ENCODE measurements at regions not wholly inside any gene's neighbourhood (a gene's known extent, or its start where the extent isn't known, plus 50 kb on each side); places are given as distances from the start of the nearest gene placed in this dataset.
"Not testable (repeated sequence)": the region's sequence is repeated elsewhere in the genome, so short reads cannot be mapped to it uniquely, and the experiment has no call there.

- no peak overlapping the region for H3K4me3 ChIP-seq (ENCODE audit: low read depth, low read length)
Measured at GRCh38 chr5:87536365-87536764, 123.6 kb upstream of the CCNH start.

GRCh38 chr5:87535706-87536105 is 123.0 kb upstream of the CCNH start:
- H3K4me3 ChIP-seq (ENCODE audit: low read depth, low read length): no peak overlapping the region
- TF ChIP-seq CTCF (IDR thresholded peaks at IDR 0.05; ENCODE audit: low read depth, low read length): no peak

More at GRCh38 chr5:87536365-87536764, 123.6 kb upstream of the CCNH start:
- TF ChIP-seq CTCF (IDR thresholded peaks at IDR 0.05; ENCODE audit: low read depth, low read length): no peak

GRCh38 chr5:87529486-87530076 is 116.9 kb upstream of the CCNH start:
- no peak for TF ChIP-seq CTCF (IDR thresholded peaks at IDR 0.05; ENCODE audit: low read depth, low read length)
- H3K4me3 ChIP-seq (ENCODE audit: low read depth, low read length): no peak overlapping the region

- TF ChIP-seq CTCF (IDR thresholded peaks at IDR 0.05; ENCODE audit: low read depth, low read length): no peak
Measured at GRCh38 chr5:87526131-87526530, 113.4 kb upstream of the CCNH start.

GRCh38 chr5:87524217-87524616 is 111.5 kb upstream of the CCNH start:
- no peak overlapping the region for H3K4me3 ChIP-seq (ENCODE audit: low read depth, low read length)
- no peak for TF ChIP-seq CTCF (IDR thresholded peaks at IDR 0.05; ENCODE audit: low read depth, low read length)

More at GRCh38 chr5:87526131-87526530, 113.4 kb upstream of the CCNH start:
- H3K4me3 ChIP-seq (ENCODE audit: low read depth, low read length): no peak overlapping the region

- H3K4me3 ChIP-seq (ENCODE audit: low read depth, low read length): not testable (repeated sequence)
Measured at GRCh38 chr5:87511778-87512177, 99.0 kb upstream of the CCNH start.

- no peak overlapping the region for H3K4me3 ChIP-seq (ENCODE audit: low read depth, low read length)
- no peak for TF ChIP-seq CTCF (IDR thresholded peaks at IDR 0.05; ENCODE audit: low read depth, low read length)
Measured at GRCh38 chr5:87503004-87503403, 90.3 kb upstream of the CCNH start.
